Neural cell (in vitro differentiated cells): ENCODE measurements at regions not wholly inside any gene's neighbourhood (a gene's known extent, or its start where the extent isn't known, plus 50 kb on each side); places are given as distances from the start of the nearest gene placed in this dataset.

Source experiments
- EP300 ChIP-seq: fragments of 450-650 bp; conservative IDR thresholded peaks from 2 replicates; pipeline ENCODE4 v1.6.1; 2014; ENCODE audit warnings: antibody characterized with exemption, mild to moderate bottlenecking, moderate library complexity; ENCODE audit not compliant: poor library complexity, severe bottlenecking
- EZH2 ChIP-seq: fragments of 200-600, 300-800 bp; shearing (Covaris generic), sonication (generic); IDR thresholded peaks from 2 replicates; pipeline ENCODE4 v1.6.1; 2014; ENCODE audit warnings: antibody characterized with exemption, low read length, borderline replicate concordance, mild to moderate bottlenecking; ENCODE audit not compliant: insufficient read depth, poor library complexity, severe bottlenecking
- MXI1 ChIP-seq: fragments of 450-650 bp; conservative IDR thresholded peaks from 2 replicates; pipeline ENCODE4 v1.6.1; 2014; ENCODE audit warnings: antibody characterized with exemption, mild to moderate bottlenecking; ENCODE audit not compliant: poor library complexity, severe bottlenecking
- POLR2AphosphoS5 ChIP-seq: IDR thresholded peaks from 2 replicates; pipeline ENCODE4 v1.6.1; 2012
- SMC3 ChIP-seq: fragments of 450-650 bp; conservative IDR thresholded peaks from 2 replicates; pipeline ENCODE4 v1.6.1; 2014; ENCODE audit warnings: antibody characterized with exemption, mild to moderate bottlenecking, moderate library complexity; ENCODE audit not compliant: poor library complexity
- TAF1 ChIP-seq: IDR thresholded peaks from 2 replicates; pipeline ENCODE4 v1.6.1; 2012; ENCODE audit warnings: low read depth
- TF ChIP-seq, protein P1 (sequence below): fragments of 450-650 bp; IDR thresholded peaks from 2 replicates; pipeline ENCODE4 v1.5.1; 2014; ENCODE audit warnings: antibody characterized with exemption, mild to moderate bottlenecking, moderate library complexity; ENCODE audit not compliant: poor library complexity, severe bottlenecking
- TF ChIP-seq, protein P2 (sequence below): IDR thresholded peaks from 2 replicates; pipeline ENCODE4 v1.6.1; 2012; ENCODE audit warnings: borderline replicate concordance

DNA sequence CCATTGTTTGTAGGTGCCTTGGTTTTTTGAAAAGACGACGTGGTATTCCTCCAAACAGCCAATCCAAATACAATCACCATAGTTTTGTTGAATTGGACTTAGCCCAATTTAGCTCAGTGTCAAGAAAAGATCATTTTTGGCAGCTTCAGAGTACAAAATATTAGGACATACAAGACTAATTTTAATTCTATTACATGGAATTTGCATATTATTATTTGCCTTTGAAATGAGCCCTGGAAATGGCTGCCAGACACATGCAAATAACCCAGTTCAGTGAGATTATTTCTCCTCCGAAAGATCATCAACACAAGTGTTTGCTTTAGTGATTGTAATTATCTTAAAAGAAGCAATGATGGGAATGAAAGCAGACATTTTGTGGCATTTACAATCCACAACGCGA lies 89.3 kb downstream of the PLK2 start:
- TF ChIP-seq, protein P1, sequence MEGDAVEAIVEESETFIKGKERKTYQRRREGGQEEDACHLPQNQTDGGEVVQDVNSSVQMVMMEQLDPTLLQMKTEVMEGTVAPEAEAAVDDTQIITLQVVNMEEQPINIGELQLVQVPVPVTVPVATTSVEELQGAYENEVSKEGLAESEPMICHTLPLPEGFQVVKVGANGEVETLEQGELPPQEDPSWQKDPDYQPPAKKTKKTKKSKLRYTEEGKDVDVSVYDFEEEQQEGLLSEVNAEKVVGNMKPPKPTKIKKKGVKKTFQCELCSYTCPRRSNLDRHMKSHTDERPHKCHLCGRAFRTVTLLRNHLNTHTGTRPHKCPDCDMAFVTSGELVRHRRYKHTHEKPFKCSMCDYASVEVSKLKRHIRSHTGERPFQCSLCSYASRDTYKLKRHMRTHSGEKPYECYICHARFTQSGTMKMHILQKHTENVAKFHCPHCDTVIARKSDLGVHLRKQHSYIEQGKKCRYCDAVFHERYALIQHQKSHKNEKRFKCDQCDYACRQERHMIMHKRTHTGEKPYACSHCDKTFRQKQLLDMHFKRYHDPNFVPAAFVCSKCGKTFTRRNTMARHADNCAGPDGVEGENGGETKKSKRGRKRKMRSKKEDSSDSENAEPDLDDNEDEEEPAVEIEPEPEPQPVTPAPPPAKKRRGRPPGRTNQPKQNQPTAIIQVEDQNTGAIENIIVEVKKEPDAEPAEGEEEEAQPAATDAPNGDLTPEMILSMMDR: no peak
- no peak for TF ChIP-seq EZH2
- no peak for TF ChIP-seq POLR2AphosphoS5
- TF ChIP-seq, protein P2, sequence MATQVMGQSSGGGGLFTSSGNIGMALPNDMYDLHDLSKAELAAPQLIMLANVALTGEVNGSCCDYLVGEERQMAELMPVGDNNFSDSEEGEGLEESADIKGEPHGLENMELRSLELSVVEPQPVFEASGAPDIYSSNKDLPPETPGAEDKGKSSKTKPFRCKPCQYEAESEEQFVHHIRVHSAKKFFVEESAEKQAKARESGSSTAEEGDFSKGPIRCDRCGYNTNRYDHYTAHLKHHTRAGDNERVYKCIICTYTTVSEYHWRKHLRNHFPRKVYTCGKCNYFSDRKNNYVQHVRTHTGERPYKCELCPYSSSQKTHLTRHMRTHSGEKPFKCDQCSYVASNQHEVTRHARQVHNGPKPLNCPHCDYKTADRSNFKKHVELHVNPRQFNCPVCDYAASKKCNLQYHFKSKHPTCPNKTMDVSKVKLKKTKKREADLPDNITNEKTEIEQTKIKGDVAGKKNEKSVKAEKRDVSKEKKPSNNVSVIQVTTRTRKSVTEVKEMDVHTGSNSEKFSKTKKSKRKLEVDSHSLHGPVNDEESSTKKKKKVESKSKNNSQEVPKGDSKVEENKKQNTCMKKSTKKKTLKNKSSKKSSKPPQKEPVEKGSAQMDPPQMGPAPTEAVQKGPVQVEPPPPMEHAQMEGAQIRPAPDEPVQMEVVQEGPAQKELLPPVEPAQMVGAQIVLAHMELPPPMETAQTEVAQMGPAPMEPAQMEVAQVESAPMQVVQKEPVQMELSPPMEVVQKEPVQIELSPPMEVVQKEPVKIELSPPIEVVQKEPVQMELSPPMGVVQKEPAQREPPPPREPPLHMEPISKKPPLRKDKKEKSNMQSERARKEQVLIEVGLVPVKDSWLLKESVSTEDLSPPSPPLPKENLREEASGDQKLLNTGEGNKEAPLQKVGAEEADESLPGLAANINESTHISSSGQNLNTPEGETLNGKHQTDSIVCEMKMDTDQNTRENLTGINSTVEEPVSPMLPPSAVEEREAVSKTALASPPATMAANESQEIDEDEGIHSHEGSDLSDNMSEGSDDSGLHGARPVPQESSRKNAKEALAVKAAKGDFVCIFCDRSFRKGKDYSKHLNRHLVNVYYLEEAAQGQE: no peak
- no peak for TF ChIP-seq TAF1
- no peak for TF ChIP-seq EP300
- TF ChIP-seq SMC3: no peak
- TF ChIP-seq MXI1: no peak
